Kasumi-1 (cell line): ENCODE measurements at regions not wholly inside any gene's neighbourhood (a gene's known extent, or its start where the extent isn't known, plus 50 kb on each side); places are given as distances from the start of the nearest gene placed in this dataset.
A peak's percentile ranks its signal among the peaks of the same experiment; 100 is the strongest.

Experiments
- DNase-seq, 2 experiments: peaks; one replicate each; lab custom pipeline; 2025; lab: John Stamatoyannopoulos, UW

- no peak for DNase-seq
Observed at GRCh38 chr16:6133009-6133557, 1035.5 kb upstream of the EEF2KMT start.

GRCh38 chr16:6132121-6132520, 1034.5 kb upstream of the EEF2KMT start:
- DNase-seq, result no peak

- no peak for DNase-seq
Observed at GRCh38 chr16:6131526-6132050, 1034.0 kb upstream of the EEF2KMT start.

GRCh38 chr16:6125483-6126259, 1028.1 kb upstream of the EEF2KMT start:
- DNase-seq, result no peak

GRCh38 chr16:6124136-6124535, 1026.5 kb upstream of the EEF2KMT start:
- DNase-seq, result no peak

- no peak for DNase-seq
Observed at GRCh38 chr16:6122401-6122800, 1024.8 kb upstream of the EEF2KMT start.

GRCh38 chr16:6114691-6115090, 1017.1 kb upstream of the EEF2KMT start:
- no peak for DNase-seq

- no peak for DNase-seq
Observed at GRCh38 chr16:6113749-6114148, 1016.2 kb upstream of the EEF2KMT start.

GRCh38 chr16:6112700-6113099, 1015.1 kb upstream of the EEF2KMT start:
- no peak for DNase-seq

- DNase-seq, result no peak
Observed at GRCh38 chr16:6111390-6111789, 1013.8 kb upstream of the EEF2KMT start.

GRCh38 chr16:6110346-6110745, 1012.8 kb upstream of the EEF2KMT start:
- DNase-seq, result no peak

- no peak for DNase-seq
Observed at GRCh38 chr16:6106061-6106460, 1008.5 kb upstream of the EEF2KMT start.

GRCh38 chr16:6105115-6105514, 1007.5 kb upstream of the EEF2KMT start:
- no peak for DNase-seq

GRCh38 chr16:6104428-6104827, 1006.8 kb upstream of the EEF2KMT start:
- DNase-seq, result no peak

- no peak for DNase-seq
Observed at GRCh38 chr16:6103561-6103960, 1006.0 kb upstream of the EEF2KMT start.

- no peak for DNase-seq
Observed at GRCh38 chr16:6099102-6099501, 1001.5 kb upstream of the EEF2KMT start.

- no peak for DNase-seq
Observed at GRCh38 chr16:6096931-6097670, 999.5 kb upstream of the EEF2KMT start.

- DNase-seq, result no peak
Observed at GRCh38 chr16:6095414-6095813, 997.8 kb upstream of the EEF2KMT start.

GRCh38 chr16:6091021-6091420, 993.4 kb upstream of the EEF2KMT start:
- DNase-seq, result no peak

GRCh38 chr16:6081320-6081976, 983.9 kb upstream of the EEF2KMT start:
- peak in 1 of 2 experiments; percentile 2 for DNase-seq

- DNase-seq, result no peak
Observed at GRCh38 chr16:6076631-6077030, 979.0 kb upstream of the EEF2KMT start.

GRCh38 chr16:6068063-6068462, 970.5 kb upstream of the EEF2KMT start:
- DNase-seq, result no peak
